ENCODE measurements at regions not wholly inside any gene's neighbourhood (a gene's known extent, or its start where the extent isn't known, plus 50 kb on each side); places are given as distances from the start of the nearest gene placed in this dataset.

DNA sequence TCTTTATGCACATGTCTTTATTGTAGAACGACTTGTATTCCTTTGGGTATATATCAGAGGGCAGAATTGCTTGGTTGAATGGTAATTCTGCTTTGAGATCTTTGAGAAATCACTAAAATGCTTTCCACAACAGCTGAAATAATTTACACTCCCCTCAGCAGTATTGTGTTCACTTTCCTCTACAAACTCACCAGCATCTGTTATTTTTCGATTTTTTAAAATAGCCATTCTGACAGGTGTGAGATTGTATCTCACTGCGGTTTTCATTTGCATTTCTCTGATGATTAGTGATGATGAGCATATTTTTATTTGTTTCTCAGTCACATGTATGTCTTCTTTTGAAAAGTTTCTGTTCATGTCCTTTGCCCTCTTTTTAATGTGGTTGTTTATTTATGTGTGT is 459.8 kb downstream of the PABPC4L start:
- no peak for DNase-seq (ENCODE audit: low read depth)

- peak; percentile 3 for DNase-seq (ENCODE audit: low read depth)
Observed at GRCh38 chr4:133720001-133720400, 481.6 kb downstream of the PABPC4L start.

DNA sequence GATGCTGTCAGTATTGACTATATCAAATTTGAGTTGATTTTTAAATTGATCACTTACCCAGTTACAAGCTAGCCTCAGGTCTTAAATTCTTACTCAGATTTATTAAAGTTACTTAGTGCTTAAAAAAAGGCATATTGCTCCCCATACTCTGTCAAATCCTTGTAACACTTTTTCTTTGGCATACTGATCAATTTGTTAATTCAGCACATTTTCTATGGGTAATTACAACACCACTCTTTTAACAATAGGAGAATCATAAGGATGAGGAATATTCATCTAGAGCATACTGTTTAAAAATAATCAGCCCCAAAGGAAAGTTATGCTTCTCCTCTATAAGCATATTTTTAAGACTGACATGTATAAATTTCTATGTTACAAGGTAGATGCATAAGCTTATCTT is 482.5 kb downstream of the PABPC4L start:
- DNase-seq (ENCODE audit: low read depth) = no peak

- no peak for DNase-seq (ENCODE audit: low read depth)
Observed at GRCh38 chr4:133714211-133714610, 487.4 kb downstream of the PABPC4L start.

DNA sequence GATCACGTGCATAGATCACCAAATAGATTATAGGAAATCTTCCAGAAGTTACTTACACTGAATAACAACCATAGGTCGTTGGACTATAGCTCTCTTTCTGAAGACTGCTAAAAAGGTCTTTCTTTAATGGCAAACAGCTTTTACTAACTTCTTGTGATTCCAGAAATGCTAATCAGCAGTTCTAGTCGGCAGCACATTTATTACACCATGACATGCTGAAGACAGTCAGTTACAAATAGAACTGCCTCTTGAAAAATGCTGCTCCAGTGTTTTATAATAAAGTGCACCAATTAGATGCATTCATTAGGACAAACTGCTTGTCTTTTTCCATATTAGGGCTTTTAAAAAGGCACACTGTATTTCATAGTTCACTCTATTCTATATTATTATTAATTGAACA is 488.2 kb downstream of the PABPC4L start:
- no peak for DNase-seq (ENCODE audit: low read depth)

DNA sequence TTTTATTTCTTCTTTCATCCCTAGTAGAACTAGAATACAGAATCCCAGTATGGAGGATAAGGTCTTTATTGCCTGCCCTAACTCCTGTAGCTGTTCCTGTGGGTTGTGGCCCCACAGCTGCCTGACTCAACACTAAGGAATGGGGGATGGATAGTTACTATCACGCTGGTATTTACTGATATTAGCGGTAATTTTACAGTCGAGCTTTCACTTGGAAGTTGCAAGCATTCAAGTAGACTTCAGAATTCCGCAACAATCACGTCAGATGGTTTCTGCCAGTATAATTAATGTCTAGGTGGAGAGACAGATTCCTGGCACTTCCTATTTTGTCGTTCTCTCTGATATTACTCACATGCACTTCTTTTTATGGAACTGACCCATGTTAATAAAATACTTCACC is 489.8 kb downstream of the PABPC4L start:
- DNase-seq (ENCODE audit: low read depth) = no peak

DNA sequence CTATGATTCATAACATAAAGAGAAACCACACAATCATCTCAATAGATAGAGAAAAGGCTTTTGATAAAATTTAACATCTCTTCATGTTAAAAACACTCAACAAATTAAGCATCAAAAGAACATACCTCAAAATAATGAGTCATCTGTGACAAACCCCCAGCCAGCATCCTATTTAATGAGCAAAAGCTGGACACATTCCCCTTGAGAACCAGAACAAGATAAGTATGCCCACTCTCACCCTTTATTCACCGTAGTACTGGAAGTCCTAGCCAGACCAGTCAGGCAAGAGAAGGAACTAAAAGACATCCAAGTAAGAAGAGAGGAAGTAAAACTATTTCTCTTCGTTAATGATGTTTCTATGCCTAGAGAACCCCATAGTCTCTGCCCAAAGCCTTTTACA is 507.2 kb downstream of the PABPC4L start:
- peak; percentile 4 for DNase-seq (ENCODE audit: low read depth)

- DNase-seq (ENCODE audit: low read depth) = no peak
Observed at GRCh38 chr4:133683967-133684366, 517.6 kb downstream of the PABPC4L start.

DNA sequence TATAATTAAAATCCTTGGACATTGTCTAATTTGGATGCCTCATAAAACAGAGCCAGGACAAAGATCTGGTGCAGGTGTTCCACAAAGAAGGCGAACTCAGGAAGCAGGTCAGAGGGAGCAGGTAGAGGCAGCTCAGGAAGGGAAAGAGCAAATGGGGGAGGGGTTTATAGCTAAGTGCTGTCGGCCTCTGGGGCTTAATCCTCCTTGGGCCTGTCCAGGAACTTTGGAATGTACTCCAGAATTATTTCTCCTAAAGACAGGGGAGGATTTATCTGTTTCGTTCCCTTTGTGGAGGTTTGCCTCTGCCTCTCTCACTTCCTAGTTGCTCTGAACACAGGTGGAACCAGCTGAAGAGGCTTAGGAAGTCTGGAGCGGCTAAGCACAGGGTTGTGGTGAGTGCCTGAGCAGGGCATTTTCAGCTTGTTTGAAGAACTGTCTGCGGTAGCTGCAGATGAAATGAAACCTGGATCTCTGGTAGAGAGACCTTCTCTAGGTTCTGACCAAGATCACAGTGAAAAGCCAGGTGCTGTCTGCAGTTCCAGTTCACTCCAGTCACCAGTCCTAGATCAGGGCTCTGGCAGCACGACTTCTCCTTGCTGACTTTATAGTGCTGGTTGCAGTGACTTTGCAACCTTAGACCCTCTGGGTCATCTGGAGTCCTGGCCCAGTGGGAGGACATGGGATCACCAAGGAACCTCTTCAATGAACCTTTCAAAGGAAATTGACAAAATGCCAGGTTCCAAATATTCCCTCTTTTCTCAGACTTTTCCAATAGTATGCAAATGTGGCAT is 519.2 kb downstream of the PCDH10 start:
- DNase-seq (ENCODE audit: low read depth) = no peak

GRCh38 chr4:133647206-133647605 is 498.1 kb downstream of the PCDH10 start:
- no peak for DNase-seq (ENCODE audit: low read depth)

GRCh38 chr4:133641191-133641590 is 492.1 kb downstream of the PCDH10 start:
- no peak for DNase-seq (ENCODE audit: low read depth)

- no peak for DNase-seq (ENCODE audit: low read depth)
Observed at GRCh38 chr4:133638751-133639150, 489.7 kb downstream of the PCDH10 start.

- DNase-seq (ENCODE audit: low read depth) = no peak
Observed at GRCh38 chr4:133637161-133637560, 488.1 kb downstream of the PCDH10 start.

DNA sequence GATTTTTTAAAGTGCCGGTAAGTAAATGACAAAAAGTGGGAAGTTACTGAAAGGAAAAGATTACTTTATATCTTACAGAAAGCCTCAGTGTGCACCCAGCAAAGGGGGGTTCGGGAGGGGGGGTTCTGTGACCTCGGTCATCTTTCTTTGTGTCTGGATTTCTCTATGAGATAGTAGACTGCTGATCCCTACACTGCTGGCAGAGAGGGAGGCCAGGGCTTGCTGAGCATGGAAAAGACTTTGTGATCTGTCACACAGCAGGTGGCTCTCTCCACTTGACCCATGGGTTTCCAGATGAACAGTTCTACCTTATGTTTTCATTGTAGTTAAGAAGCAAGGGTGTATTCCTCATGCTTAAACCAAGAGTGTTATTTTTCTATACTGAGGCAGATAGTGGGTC is 475.6 kb downstream of the PCDH10 start:
- DNase-seq (ENCODE audit: low read depth) = no peak

- DNase-seq (ENCODE audit: low read depth) = no peak
Observed at GRCh38 chr4:133623847-133624246, 474.8 kb downstream of the PCDH10 start.

DNA sequence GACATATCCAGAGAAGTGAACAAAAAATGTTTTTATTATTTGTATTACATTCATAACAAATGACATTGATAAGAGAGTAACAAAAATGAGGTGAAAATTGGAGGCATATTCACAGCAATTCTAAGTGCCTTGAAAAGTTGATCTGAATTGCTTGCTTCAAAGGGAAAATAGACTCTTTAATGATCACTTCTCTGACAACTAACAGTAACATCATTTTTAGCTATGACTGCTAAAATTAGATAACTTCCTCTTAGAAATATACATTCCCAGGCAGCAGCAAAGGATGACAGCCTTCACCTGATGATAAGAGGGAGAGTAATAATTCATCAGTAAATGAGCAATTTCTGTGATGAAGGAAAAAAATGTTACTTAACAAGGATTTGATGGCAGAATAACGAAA is 472.5 kb downstream of the PCDH10 start:
- no peak for DNase-seq (ENCODE audit: low read depth)

DNA sequence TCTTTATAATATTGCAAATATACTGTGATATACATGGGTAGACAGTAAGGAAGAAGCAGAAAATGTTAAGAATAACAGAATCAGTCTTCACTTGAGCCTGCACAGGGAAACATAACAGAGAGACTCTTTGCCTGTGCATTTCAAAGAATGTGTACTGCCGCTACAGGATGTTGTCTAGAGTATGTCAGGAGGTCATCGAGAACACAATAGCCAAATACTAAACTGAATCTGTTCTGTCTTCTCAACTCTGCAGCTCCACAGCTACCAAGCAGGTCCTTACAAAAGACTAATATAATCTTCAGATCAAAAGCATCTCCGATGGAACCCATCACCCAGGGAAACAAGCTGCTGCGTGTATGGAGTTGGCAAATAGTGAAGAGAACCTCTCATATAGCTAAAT is 471.5 kb downstream of the PCDH10 start:
- DNase-seq (ENCODE audit: low read depth) = no peak

- no peak for DNase-seq (ENCODE audit: low read depth)
Observed at GRCh38 chr4:133618963-133619362, 469.9 kb downstream of the PCDH10 start.

- no peak for DNase-seq (ENCODE audit: low read depth)
Observed at GRCh38 chr4:133600008-133600407, 450.9 kb downstream of the PCDH10 start.

- DNase-seq (ENCODE audit: low read depth) = no peak
Observed at GRCh38 chr4:133598779-133599178, 449.7 kb downstream of the PCDH10 start.

GRCh38 chr4:133597251-133597650 is 448.2 kb downstream of the PCDH10 start:
- peak; percentile 15 for DNase-seq (ENCODE audit: low read depth)

DNA sequence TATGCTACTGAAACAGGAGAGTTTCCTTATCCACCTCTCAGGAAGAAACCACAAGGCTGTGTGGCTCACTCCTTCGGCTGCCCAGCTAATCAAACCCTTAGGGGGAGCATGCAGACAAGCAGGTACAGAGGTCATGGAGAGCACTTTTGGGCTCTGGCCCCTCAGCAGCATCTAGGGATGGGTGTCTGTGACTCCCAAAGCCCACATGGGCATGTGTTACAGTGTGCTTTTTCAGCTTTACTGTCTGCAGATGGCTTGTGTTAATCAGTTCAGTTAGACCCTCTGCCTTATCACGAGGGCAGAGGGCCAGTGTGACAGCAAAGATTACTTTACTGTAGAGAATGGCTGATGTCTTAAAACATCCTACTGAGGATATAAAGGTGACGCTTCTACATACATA is 447.4 kb downstream of the PCDH10 start:
- no peak for DNase-seq (ENCODE audit: low read depth)

DNA sequence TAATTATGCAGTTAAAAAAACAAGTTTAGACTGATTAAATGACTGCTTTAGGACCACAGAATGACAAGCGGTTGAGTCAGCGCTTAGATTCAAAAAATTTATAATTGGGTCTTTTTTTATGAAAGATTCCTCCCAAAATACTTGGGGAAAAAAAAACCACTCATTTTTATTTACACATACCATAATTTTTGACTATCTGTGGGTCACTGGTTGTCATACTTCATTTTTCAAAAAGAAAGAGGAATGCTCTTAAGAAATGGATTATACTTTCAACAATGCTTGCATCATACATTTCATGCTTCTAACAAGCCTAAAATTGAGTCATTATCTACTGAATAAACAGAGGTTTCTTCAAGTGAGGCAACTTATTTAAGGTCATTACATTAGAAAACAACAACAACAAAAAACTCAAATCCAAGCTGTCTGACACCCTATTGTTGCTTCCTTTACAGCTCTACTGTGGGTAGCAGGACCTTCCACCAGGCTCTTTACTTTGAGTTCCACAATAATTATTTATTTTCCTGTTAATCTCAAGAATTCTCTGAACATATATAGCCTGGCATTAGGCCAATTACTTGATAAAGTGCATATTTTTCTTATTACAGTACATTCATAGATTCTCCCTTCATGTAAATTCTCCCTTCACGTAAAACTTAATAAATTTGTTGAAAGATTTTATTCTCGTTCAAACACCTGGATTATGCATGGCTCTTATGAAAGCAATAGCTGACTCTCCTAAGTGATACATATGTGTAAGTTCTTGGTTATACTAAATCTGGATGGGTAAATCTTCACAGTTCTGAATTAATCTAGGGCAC is 445.5 kb downstream of the PCDH10 start:
- peak; percentile 83 for DNase-seq (ENCODE audit: low read depth)

All from iris pigment epithelial cell (primary cell).